Stimulated activated CD8-positive, alpha-beta memory T cell treated with anti-CD3 and anti-CD28 coated beads, Interleukin-7, amount 100 ng/mL, for 48 hours (primary cell): ENCODE measurements at regions not wholly inside any gene's neighbourhood (a gene's known extent, or its start where the extent isn't known, plus 50 kb on each side); places are given as distances from the start of the nearest gene placed in this dataset.

Experiments used
- DNase-seq, 2 donors: peaks; one replicate each; pipeline ENCODE4 v3.0.0-alpha.2; 2020; ENCODE audit warnings: low read depth in 1 of 2; ENCODE audit errors: extremely low read depth in 1 of 2

GRCh38 chr13:100870898-100871297, 196.3 kb upstream of the TMTC4 start:
- DNase-seq: no peak

GRCh38 chr13:100860866-100861265, 186.3 kb upstream of the TMTC4 start:
- DNase-seq: no peak

GRCh38 chr13:100859861-100860260, 185.3 kb upstream of the TMTC4 start:
- no peak for DNase-seq

- no peak for DNase-seq
Measured at GRCh38 chr13:100855151-100855550, 180.6 kb upstream of the TMTC4 start.

GRCh38 chr13:100854006-100854405, 179.4 kb upstream of the TMTC4 start:
- DNase-seq: no peak

GRCh38 chr13:100853434-100853833, 178.8 kb upstream of the TMTC4 start:
- no peak for DNase-seq

- no peak for DNase-seq
Measured at GRCh38 chr13:100852146-100852545, 177.6 kb upstream of the TMTC4 start.

- no peak for DNase-seq
Measured at GRCh38 chr13:100848304-100848703, 173.7 kb upstream of the TMTC4 start.

GRCh38 chr13:100845128-100845757, 170.6 kb upstream of the TMTC4 start:
- DNase-seq: no peak

- DNase-seq: no peak
Measured at GRCh38 chr13:100842136-100842535, 167.5 kb upstream of the TMTC4 start.

GRCh38 chr13:100838387-100838786, 163.8 kb upstream of the TMTC4 start:
- DNase-seq: no peak

GRCh38 chr13:100837631-100838030, 163.0 kb upstream of the TMTC4 start:
- no peak for DNase-seq

- DNase-seq: no peak
Measured at GRCh38 chr13:100836711-100837110, 162.1 kb upstream of the TMTC4 start.

GRCh38 chr13:100835695-100836094, 161.1 kb upstream of the TMTC4 start:
- DNase-seq: no peak

- no peak for DNase-seq
Measured at GRCh38 chr13:100833427-100833826, 158.8 kb upstream of the TMTC4 start.

- no peak for DNase-seq
Measured at GRCh38 chr13:100828226-100828625, 153.6 kb upstream of the TMTC4 start.

- no peak for DNase-seq
Measured at GRCh38 chr13:100827489-100828176, 153.0 kb upstream of the TMTC4 start.

GRCh38 chr13:100826441-100826840, 151.8 kb upstream of the TMTC4 start:
- DNase-seq: no peak

GRCh38 chr13:100825557-100825956, 151.0 kb upstream of the TMTC4 start:
- DNase-seq: no peak

- DNase-seq: no peak
Measured at GRCh38 chr13:100824366-100824765, 149.8 kb upstream of the TMTC4 start.

- no peak for DNase-seq
Measured at GRCh38 chr13:100823448-100823847, 148.9 kb upstream of the TMTC4 start.

- no peak for DNase-seq
Measured at GRCh38 chr13:100822871-100823443, 148.4 kb upstream of the TMTC4 start.
